NCI-H187 (cell line): ENCODE measurements at regions not wholly inside any gene's neighbourhood (a gene's known extent, or its start where the extent isn't known, plus 50 kb on each side); places are given as distances from the start of the nearest gene placed in this dataset.

Experiments used
- DNase-seq, 2 experiments: peaks; one replicate each; lab custom pipeline; 2025; lab: John Stamatoyannopoulos, UW

- no peak for DNase-seq
These were observed 372.6 kb downstream of the RPRM start for GRCh38 chr2:153105829-153106578.

- no peak for DNase-seq
These were observed 377.4 kb downstream of the RPRM start for GRCh38 chr2:153101187-153101586.

GRCh38 chr2:153100151-153100550 lies 378.4 kb downstream of the RPRM start:
- no peak for DNase-seq

- DNase-seq = no peak
These were observed 379.7 kb downstream of the ARL6IP6 start for GRCh38 chr2:153098073-153098472.

GRCh38 chr2:153096272-153096671 lies 377.9 kb downstream of the ARL6IP6 start:
- no peak for DNase-seq

GRCh38 chr2:153091344-153091743 lies 372.9 kb downstream of the ARL6IP6 start:
- DNase-seq = no peak

- DNase-seq = no peak
These were observed 360.9 kb downstream of the ARL6IP6 start for GRCh38 chr2:153079315-153079714.

GRCh38 chr2:153077311-153077710 lies 358.9 kb downstream of the ARL6IP6 start:
- DNase-seq = no peak

- DNase-seq = no peak
These were observed 355.8 kb downstream of the ARL6IP6 start for GRCh38 chr2:153074207-153074606.

GRCh38 chr2:153072813-153073212 lies 354.4 kb downstream of the ARL6IP6 start:
- no peak for DNase-seq

GRCh38 chr2:153072077-153072476 lies 353.7 kb downstream of the ARL6IP6 start:
- DNase-seq = no peak

- no peak for DNase-seq
These were observed 352.7 kb downstream of the ARL6IP6 start for GRCh38 chr2:153071090-153071489.

GRCh38 chr2:153068915-153069314 lies 350.5 kb downstream of the ARL6IP6 start:
- DNase-seq = no peak

- no peak for DNase-seq
These were observed 349.6 kb downstream of the ARL6IP6 start for GRCh38 chr2:153068052-153068451.

GRCh38 chr2:153059338-153060052 lies 341.1 kb downstream of the ARL6IP6 start:
- DNase-seq = no peak

- DNase-seq = no peak
These were observed 339.3 kb downstream of the ARL6IP6 start for GRCh38 chr2:153057743-153058142.

GRCh38 chr2:153055182-153055581 lies 336.8 kb downstream of the ARL6IP6 start:
- DNase-seq = no peak

GRCh38 chr2:153052807-153053559 lies 334.6 kb downstream of the ARL6IP6 start:
- no peak for DNase-seq

GRCh38 chr2:153047220-153047619 lies 328.8 kb downstream of the ARL6IP6 start:
- DNase-seq = no peak

- no peak for DNase-seq
These were observed 325.0 kb downstream of the ARL6IP6 start for GRCh38 chr2:153043385-153043784.

- no peak for DNase-seq
These were observed 310.2 kb downstream of the ARL6IP6 start for GRCh38 chr2:153028626-153029025.

- no peak for DNase-seq
These were observed 309.1 kb downstream of the ARL6IP6 start for GRCh38 chr2:153027533-153027932.

GRCh38 chr2:153020201-153020600 lies 301.8 kb downstream of the ARL6IP6 start:
- no peak for DNase-seq
